WERI-Rb-1 (cell line): ENCODE measurements at regions not wholly inside any gene's neighbourhood (a gene's known extent, or its start where the extent isn't known, plus 50 kb on each side); places are given as distances from the start of the nearest gene placed in this dataset.
"Not testable (repeated sequence)": the region's sequence is repeated elsewhere in the genome, so short reads cannot be mapped to it uniquely, and the experiment has no call there.

ENCODE experiments used
- DNase-seq: peaks from one replicate; pipeline ENCODE4 v3.0.0-alpha.2; 2020
- H3K27ac ChIP-seq: fragments of 250-450 bp; sonication (Bioruptor Pico); 2 replicates; pipeline ENCODE4 v1.5.1; 2020; ENCODE audit warnings: mild to moderate bottlenecking, moderate library complexity
- H3K27me3 ChIP-seq: fragments of 250-450 bp; sonication (Bioruptor Pico); 2 replicates; pipeline ENCODE4 v1.5.1; 2021; ENCODE audit warnings: mild to moderate bottlenecking, low read depth, moderate library complexity; ENCODE audit not compliant: insufficient read depth, severe bottlenecking
- H3K36me3 ChIP-seq: fragments of 250-450 bp; sonication (Bioruptor Pico); 2 replicates; pipeline ENCODE4 v1.5.1; 2020; ENCODE audit warnings: mild to moderate bottlenecking, moderate library complexity
- H3K4me3 ChIP-seq: 2 replicates; pipeline ENCODE4 v1.5.1; 2011; ENCODE audit warnings: low read depth, mild to moderate bottlenecking, control low read depth, low read length
- H3K9me3 ChIP-seq: fragments of 250-450 bp; sonication (Bioruptor Pico); 2 replicates; pipeline ENCODE4 v1.5.1; 2021; ENCODE audit warnings: mild to moderate bottlenecking, moderate library complexity; ENCODE audit not compliant: severe bottlenecking
- CTCF ChIP-seq: IDR thresholded peaks from 2 replicates; pipeline ENCODE4 v1.5.1; 2011; ENCODE audit warnings: low read depth, mild to moderate bottlenecking, control low read depth, inconsistent platforms, low read length

DNA sequence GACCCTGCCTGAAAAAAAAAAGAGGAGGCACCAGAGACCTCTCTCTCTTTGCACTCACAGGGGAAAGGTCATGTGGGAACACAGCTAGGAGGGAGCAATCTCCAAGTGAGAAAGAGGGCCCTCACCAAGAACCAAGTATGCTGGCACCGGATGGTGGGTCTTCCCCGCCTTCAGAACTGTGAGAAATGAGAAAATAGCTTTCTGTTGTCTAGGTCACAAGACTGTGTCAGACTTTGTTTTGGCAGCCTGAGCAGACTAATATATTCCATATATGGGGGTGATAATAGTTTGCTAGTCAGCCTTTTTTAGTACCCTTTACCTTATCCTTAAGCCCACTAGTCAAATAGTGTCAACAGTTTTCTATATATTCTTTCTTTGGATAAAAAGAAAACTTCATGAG lies 193.0 kb downstream of the TRIML1 start:
- Histone ChIP-seq H3K27me3 (peaks cover 91% of the 10 kb centered on the region), H3K9me3 (peaks cover 4% of the 10 kb centered on the region), H3K27ac (no peak overlapping the region), H3K36me3 (no peaks in the 10 kb centered on the region), H3K4me3 (no peak overlapping the region)
- DNase-seq = no peak
- no peak for TF ChIP-seq CTCF

DNA sequence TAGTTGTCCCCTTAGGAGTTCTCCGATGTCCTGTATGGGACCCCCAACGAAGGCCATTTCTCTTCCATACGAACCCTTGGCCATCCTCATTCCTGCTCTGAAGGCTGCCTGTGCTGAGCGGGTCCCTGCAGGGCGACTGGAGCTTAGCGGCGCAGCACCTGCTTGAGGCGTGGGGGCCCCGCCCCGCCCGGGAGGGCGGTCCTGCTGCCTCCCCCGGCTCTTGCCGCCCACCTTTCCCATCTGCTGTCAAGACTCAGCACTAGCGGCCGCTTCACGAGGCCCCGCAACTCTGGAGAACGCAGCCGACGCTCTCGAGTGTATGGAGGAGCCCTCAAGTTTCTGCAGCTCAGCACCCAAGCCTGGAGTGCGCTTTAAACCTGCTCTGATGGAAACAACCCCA lies 197.7 kb downstream of the TRIML1 start:
- H3K36me3 ChIP-seq = no peaks in the 10 kb centered on the region
- no peak overlapping the region for H3K4me3 ChIP-seq
- no peak for DNase-seq
- TF ChIP-seq CTCF = no peak
- H3K27me3 ChIP-seq = peaks cover 92% of the 10 kb centered on the region
- H3K27ac ChIP-seq = no peak overlapping the region
- peaks cover 5% of the 10 kb centered on the region for H3K9me3 ChIP-seq

DNA sequence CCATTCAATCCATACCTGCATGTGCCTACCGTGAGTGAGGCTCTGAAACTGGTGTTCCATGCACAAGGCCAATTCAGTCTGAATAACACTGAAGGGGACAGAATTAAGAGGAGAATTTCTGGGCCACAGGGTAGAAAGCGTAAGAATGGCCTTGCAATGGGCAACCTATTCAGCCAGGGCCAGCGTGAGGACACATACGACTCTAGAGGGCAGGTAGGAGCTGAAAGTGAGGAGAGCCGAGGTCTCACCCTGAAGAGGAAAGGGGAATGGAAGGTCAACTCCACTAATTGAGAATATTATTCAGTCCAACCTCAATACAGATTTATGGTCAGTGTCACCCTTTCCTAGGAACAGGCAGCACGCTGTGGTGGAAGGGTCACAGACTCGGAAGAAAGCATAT lies 202.2 kb downstream of the TRIML1 start:
- TF ChIP-seq CTCF = no peak
- no peak overlapping the region for H3K4me3 ChIP-seq
- DNase-seq = no peak
- no peak overlapping the region for H3K27ac ChIP-seq
- peaks cover 5% of the 10 kb centered on the region for H3K9me3 ChIP-seq
- H3K36me3 ChIP-seq = no peaks in the 10 kb centered on the region
- H3K27me3 ChIP-seq = peaks cover 97% of the 10 kb centered on the region

- H3K36me3 ChIP-seq = no peaks in the 10 kb centered on the region
- no peaks in the 10 kb centered on the region for H3K9me3 ChIP-seq
- H3K27me3 ChIP-seq = peaks cover 94% of the 10 kb centered on the region
- H3K4me3 ChIP-seq = no peak overlapping the region
- no peak for DNase-seq
- H3K27ac ChIP-seq = no peak overlapping the region
- no peak for TF ChIP-seq CTCF
Measured at GRCh38 chr4:188346171-188346809, 207.0 kb downstream of the TRIML1 start.

DNA sequence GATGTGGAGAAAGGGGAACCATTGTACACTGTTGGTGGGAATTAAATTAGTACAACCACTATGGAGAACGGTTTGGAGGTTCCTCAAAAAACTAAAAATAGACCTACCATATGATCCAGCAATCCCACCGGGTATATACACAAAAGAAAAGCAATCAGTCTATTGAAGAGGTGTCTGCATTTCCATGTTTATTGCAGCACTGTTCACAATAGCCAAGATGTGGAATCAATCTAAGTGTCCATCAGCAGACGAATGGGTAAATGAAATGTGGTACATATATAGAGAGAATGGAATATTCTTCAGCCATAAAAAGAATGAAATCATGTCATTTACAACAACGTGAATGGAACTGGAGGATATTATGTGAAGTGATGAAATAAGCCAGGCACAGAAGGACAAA lies 208.1 kb downstream of the TRIML1 start:
- H3K36me3 ChIP-seq = no peaks in the 10 kb centered on the region
- no peaks in the 10 kb centered on the region for H3K9me3 ChIP-seq
- H3K27ac ChIP-seq = no peak overlapping the region
- TF ChIP-seq CTCF = no peak
- no peak for DNase-seq
- peaks cover 88% of the 10 kb centered on the region for H3K27me3 ChIP-seq
- no peak overlapping the region for H3K4me3 ChIP-seq

- not testable (repeated sequence) for H3K9me3 ChIP-seq, H3K36me3 ChIP-seq, H3K4me3 ChIP-seq, H3K27ac ChIP-seq, DNase-seq
- peaks cover 72% of the 10 kb centered on the region for H3K27me3 ChIP-seq
Measured at GRCh38 chr4:188349569-188349968, 210.3 kb downstream of the TRIML1 start.
